ENCODE measurements at regions not wholly inside any gene's neighbourhood (a gene's known extent, or its start where the extent isn't known, plus 50 kb on each side); places are given as distances from the start of the nearest gene placed in this dataset.

GRCh38 chr18:78406743-78407465, 572.7 kb upstream of the SALL3 start:
- H3K27ac Mint-ChIP-seq: no peak overlapping the region
- peak overlapping the region in 1 of 2 donors; percentile 13 for H3K4me3 Mint-ChIP-seq

GRCh38 chr18:78407466-78407844, 572.2 kb upstream of the SALL3 start:
- no CpG with 5 or more reads among the region's 4 CpGs for WGBS (ENCODE audit: insufficient coverage)
- no peak for DNase-seq
- Histone ChIP-seq H3K9me3 (replicated peaks in 1 of 2; ENCODE audit: control insufficient read depth in 1 of 2, insufficient read depth in 1 of 2, low read length in 2 of 2) (no peaks in the 10 kb centered on the region), H3K4me2 (replicated peaks; ENCODE audit: extremely low read depth, low read length, poor library complexity, severe bottlenecking) (no peak overlapping the region), H3K4me1 (ENCODE audit: control insufficient read depth in 1 of 2, insufficient read depth in 2 of 2, low read length in 2 of 2) (no peaks in the 10 kb centered on the region), H3K79me2 (ENCODE audit: insufficient read depth, low read length) (no peaks in the 10 kb centered on the region), H3K9ac (ENCODE audit: insufficient read depth, low read length, poor library complexity, severe bottlenecking) (no peak overlapping the region), H3K4me3 (replicated peaks in 1 of 3; ENCODE audit: low read depth in 2 of 3, low read length in 3 of 3) (no peak overlapping the region), H3K27me3 (ENCODE audit: control insufficient read depth in 2 of 2, insufficient read depth in 2 of 2, low read length in 2 of 2) (no peaks in the 10 kb centered on the region), H3K36me3 (replicated peaks in 1 of 2; ENCODE audit: control insufficient read depth in 1 of 2, insufficient read depth in 2 of 2, low read length in 2 of 2) (no peaks in the 10 kb centered on the region), H4K20me1 (ENCODE audit: insufficient read depth, low read length) (no peaks in the 10 kb centered on the region), H2AFZ (ENCODE audit: insufficient read depth, low read depth, low read length, poor library complexity, severe bottlenecking) (no peak overlapping the region), H3K27ac (ENCODE audit: low read depth in 1 of 2, low read length in 2 of 2) (no peak overlapping the region)
- H3K27ac Mint-ChIP-seq: no peak overlapping the region
- intact Hi-C loops (cut with micrococcal nuclease): no loop called here
- H3K4me1 Mint-ChIP-seq: no peaks in the 10 kb centered on the region
- H3K36me3 Mint-ChIP-seq: no peaks in the 10 kb centered on the region
- peaks cover 6 to 13% (median 13%) of the 10 kb centered on the region in 3 donors for H3K27me3 Mint-ChIP-seq (ENCODE audit: low read depth in 3 of 3)
- no peak for TF ChIP-seq CTCF (IDR thresholded peaks at IDR 0.05)
- peaks cover 0 to 4% (median 0%) of the 10 kb centered on the region in 7 donors for H3K9me3 Mint-ChIP-seq
- no peak overlapping the region for H3K4me3 Mint-ChIP-seq

More at GRCh38 chr18:78406743-78407465, 572.7 kb upstream of the SALL3 start:
- H3K27ac ChIP-seq (ENCODE audit: low read depth in 1 of 2, low read length in 2 of 2): no peak overlapping the region
- H3K27me3 ChIP-seq (ENCODE audit: control insufficient read depth in 2 of 2, insufficient read depth in 2 of 2, low read length in 2 of 2): no peaks in the 10 kb centered on the region
- H4K20me1 ChIP-seq (ENCODE audit: insufficient read depth, low read length): no peaks in the 10 kb centered on the region
- H3K36me3 Mint-ChIP-seq: no peaks in the 10 kb centered on the region
- 29% methylated on average over 4 of the region's 16 CpGs for WGBS (ENCODE audit: insufficient coverage)
- H3K4me2 ChIP-seq (replicated peaks; ENCODE audit: extremely low read depth, low read length, poor library complexity, severe bottlenecking): no peak overlapping the region
- H3K79me2 ChIP-seq (ENCODE audit: insufficient read depth, low read length): no peaks in the 10 kb centered on the region
- no peaks in the 10 kb centered on the region for H3K4me1 ChIP-seq (ENCODE audit: control insufficient read depth in 1 of 2, insufficient read depth in 2 of 2, low read length in 2 of 2)
- no peak for DNase-seq
- TF ChIP-seq CTCF (IDR thresholded peaks at IDR 0.05): no peak
- H3K4me1 Mint-ChIP-seq: no peaks in the 10 kb centered on the region
- H3K4me3 ChIP-seq (replicated peaks in 1 of 3; ENCODE audit: low read depth in 2 of 3, low read length in 3 of 3): no peak overlapping the region
- H3K9me3 ChIP-seq (replicated peaks in 1 of 2; ENCODE audit: control insufficient read depth in 1 of 2, insufficient read depth in 1 of 2, low read length in 2 of 2): no peaks in the 10 kb centered on the region
- H3K27me3 Mint-ChIP-seq (ENCODE audit: low read depth in 3 of 3): peaks cover 6 to 13% (median 13%) of the 10 kb centered on the region in 3 donors
- intact Hi-C loops (cut with micrococcal nuclease): no loop called here
- H3K9ac ChIP-seq (ENCODE audit: insufficient read depth, low read length, poor library complexity, severe bottlenecking): no peak overlapping the region
- H3K9me3 Mint-ChIP-seq: peaks cover 0 to 4% (median 0%) of the 10 kb centered on the region in 7 donors
- H3K36me3 ChIP-seq (replicated peaks in 1 of 2; ENCODE audit: control insufficient read depth in 1 of 2, insufficient read depth in 2 of 2, low read length in 2 of 2): no peaks in the 10 kb centered on the region
- H2AFZ ChIP-seq (ENCODE audit: insufficient read depth, low read depth, low read length, poor library complexity, severe bottlenecking): no peak overlapping the region
